ENCODE measurements at regions not wholly inside any gene's neighbourhood (a gene's known extent, or its start where the extent isn't known, plus 50 kb on each side); places are given as distances from the start of the nearest gene placed in this dataset.

DNA sequence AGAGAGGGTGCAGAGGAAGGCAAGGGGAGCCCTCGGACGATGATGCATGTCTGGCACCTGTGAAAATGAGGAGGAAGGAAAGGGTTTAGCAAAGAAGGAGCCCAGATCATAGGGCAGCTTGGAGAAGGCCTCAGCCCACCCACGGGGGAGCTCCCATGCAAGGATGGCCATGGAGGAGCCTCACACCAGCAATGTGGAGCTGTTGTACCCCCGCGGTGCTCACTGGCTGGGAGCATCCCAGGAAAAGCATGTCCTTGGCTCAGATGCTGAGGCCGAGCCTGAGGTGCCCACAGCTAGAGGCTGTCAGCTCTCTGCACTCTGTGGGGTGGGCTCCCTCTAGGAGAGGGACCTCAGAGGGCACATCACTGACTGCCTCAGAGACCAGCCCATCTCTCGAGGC, 622.6 kb downstream of the AACS start:
- DNase-seq, result no peak

DNA sequence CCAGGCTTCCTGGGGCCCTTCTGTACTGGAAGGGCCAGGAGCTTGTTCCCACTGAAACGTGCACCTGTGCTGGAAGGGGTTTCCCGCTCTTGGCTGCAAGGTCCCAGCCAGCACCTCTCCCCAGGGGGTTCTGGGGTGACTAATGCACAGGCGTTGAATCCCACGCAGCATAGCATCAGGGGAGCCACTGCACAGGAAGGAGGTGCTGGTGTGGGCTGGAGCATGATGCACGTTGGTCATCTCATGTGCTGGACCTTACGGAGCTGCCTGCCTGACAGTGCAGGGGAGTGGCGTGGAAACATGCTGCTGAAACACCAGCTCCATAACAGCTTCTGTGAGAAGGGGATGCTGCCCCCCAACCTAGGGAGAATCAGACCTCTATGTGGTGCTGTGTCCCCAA, 623.0 kb downstream of the AACS start:
- no peak for DNase-seq

DNA sequence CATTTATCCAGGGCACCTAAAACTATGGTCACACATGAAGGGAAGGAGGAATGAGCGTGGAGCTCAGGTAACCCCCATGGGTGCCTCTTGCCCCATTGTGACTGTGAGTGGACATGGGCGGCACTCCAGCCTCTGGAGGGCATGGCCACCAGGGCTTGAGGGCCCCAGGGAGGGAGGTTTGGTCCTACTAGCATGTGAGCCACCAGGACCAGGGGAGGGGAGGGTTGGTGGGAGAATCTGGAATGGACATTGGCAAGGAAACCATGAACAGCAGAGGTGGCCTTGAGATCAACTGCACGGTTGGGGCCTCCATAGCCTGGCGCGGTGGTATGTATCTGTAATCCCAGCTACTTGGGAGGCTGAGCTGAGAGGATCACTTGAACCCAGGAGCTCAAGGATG, 623.6 kb downstream of the AACS start:
- no peak for DNase-seq

GRCh38 chr12:125689576-125690410, 624.6 kb downstream of the AACS start:
- no peak for DNase-seq

DNA sequence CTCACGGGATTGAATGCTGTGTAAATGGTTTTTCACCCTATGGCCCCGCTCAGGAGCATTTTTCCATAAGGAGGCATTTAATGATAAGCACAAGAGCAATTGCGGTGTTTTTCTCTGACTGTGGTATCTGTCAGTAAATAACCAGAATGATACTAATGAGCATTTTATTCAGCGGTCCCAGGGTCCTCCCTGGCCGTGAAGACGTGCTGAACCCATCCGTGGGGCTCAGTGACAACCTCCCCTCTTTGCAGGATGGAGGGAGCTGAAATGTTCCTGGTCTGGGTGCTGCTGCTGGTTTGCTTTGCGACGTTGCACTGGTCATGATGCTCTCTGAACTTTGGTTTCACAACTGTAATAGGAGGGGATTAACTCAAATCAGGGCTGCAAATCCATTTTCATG, 625.6 kb downstream of the AACS start:
- DNase-seq, result no peak

GRCh38 chr12:125696054-125696453, 630.8 kb downstream of the AACS start:
- DNase-seq, result no peak

DNA sequence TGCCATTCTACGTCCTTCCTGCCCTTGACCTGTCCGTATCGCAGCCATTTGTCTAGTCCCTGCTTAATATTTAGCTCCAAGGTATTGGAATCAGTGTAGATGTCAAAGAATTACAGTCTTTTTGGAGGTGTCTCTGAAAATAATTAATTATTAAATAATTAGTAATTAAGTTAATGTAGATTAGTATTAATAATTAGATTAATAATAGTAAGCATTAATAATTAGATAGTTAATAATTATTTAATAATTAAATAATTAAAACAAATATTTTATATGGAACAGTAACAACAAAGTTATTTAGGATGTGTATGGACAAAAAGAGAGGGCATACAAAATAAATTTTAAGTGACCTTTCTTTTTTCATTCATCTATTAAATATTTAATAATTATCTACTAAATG, 639.6 kb downstream of the AACS start:
- no peak for DNase-seq

- DNase-seq, result no peak
These were observed 655.7 kb downstream of the AACS start for GRCh38 chr12:125720961-125721360.

DNA sequence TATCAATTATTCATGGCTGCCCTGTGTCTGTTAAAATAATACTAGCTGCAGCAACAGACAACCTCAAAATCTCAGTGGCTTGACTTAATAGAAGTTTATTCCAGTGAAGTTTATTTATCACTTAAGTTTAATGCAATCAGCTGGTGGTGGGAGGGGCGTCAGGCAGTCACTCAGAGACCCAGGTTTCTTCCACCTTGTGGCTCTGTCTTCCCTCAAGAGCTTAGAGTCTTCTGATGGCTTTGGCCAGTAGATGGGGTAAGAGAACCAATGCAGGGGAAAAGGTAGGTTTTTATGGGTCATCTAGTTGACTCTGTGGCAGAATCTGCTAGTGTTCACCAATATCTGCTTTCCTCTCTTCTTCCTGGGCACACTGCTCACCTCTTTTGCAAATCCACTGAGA, 668.9 kb downstream of the AACS start:
- no peak for DNase-seq

DNA sequence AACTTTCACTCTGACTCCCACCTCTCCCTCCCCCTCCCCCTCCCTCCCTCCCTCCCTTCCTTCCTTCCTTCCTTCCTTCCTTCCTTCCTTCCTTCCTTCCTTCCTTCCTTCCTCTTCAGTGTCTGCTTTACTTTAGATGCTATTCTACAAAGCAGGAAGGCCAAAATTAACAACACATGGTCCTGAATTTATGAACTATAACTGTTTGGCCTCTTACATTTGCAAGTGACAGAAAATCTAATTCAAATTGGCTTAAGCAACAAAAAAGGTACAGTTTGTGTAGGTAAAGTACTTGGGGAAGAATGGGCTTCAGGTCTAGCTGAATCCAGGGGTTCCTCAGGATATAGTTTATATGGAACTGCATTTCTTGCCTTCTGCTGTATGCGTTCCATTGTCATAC, 673.0 kb downstream of the AACS start:
- no peak for DNase-seq

- DNase-seq, result no peak
These were observed 677.2 kb downstream of the AACS start for GRCh38 chr12:125742413-125742812.

- DNase-seq, result no peak
These were observed 679.0 kb downstream of the AACS start for GRCh38 chr12:125744201-125744600.

DNA sequence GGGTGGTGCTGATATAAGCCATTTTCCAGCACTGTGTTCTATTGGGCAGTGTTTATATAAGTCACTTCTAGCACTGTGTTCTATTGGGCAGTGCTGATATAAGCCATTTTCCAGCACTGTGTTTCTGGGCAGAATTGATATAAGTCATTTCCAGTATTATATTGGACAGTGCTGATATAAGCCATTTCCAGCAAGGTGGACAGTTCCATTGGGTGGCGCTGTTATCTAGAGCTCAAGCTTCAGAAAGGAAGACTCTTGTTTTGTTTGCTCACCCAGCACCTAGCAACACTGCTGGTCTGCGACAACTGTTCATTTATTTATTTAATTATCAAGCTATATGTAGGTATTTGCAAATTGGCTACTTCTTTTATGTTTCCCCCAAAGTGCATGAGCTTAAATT, 690.3 kb downstream of the AACS start:
- no peak for DNase-seq

GRCh38 chr12:125766091-125766490, 700.9 kb downstream of the AACS start:
- no peak for DNase-seq

DNA sequence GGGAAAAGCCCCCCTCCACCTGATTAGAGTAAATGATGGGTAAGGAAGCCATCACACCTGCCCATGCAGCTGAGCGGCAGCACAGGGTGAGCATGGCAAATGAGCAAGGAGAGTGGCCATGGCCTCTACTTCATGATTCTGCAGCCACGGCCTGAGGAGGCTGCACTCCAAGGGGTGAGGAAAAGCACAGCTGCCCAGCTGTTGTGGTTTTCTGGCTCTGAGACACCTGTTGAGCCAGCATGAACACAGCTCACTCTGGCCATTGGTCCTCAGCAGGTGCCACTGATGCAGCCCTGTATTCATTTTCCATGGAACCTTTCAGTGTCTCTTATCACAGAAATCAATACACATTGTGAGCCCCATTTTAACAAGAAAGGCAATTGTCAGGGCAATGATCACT, 707.2 kb downstream of the AACS start:
- DNase-seq, result no peak

DNA sequence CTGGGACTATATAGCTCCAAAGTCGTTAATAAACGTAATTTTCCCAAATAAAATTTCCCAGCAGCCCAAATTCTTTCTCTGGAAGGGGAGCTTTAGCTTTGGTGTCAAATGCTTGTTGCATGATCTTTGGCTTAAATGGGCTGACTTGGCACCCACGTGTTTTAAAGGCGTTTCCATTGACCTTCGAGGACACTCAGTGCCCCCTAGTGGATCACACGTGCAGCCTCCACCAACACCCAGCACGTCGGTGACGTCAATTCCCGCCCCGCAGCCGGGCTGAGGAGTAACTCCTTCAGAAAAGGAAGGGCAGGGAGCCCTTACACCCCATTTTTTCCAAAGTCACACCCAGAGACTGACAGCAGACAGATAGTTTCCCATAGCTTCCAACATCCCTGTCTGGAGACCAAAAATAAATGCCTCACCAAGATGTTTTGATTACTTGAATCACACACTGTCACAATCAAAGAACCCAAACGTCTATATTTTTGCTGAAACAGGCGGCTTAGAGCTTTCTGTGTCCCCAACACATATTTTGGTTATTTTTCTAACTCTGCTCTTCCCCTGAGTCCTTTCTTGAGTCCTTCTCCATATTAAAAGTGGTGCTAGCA, 707.9 kb downstream of the AACS start:
- DNase-seq, result no peak

DNA sequence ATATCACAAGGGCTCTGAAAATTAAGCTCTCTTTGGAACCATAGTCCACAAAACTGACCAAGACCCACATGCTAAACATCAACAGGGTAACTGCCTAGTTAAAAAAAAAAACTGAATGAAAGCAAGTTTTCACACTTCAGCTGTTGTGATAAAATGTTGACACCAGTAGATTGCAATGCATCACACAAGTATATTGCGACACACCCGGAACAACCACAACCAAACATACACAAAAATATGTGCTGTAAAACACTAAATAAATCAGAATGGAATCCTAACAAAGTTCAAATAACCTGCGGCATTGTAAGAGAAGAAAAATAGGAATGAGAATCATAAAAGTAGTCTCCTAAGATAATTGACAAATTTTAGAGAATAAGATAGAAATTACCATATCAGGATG, 710.3 kb downstream of the AACS start:
- DNase-seq, result no peak

DNA sequence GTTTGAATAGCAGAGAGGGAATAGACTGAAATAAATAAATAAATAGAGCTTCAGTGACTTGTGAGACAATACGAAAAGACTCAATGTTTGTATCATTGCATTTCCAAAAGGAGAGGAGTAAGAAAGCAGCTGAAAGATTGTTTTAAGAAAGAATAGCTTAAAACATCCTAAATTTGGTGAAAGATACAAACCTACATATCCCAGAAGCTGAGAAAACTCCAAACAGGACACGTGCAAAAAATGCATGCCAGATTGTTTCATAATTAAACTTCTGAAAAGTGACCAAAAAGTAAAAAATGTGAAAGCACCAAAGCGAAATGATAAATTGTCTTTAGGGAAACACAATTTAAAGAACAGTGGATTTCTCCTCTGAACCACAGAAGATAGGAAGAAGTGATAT, 711.0 kb downstream of the AACS start:
- no peak for DNase-seq

- DNase-seq, result no peak
These were observed 720.9 kb downstream of the AACS start for GRCh38 chr12:125786143-125786542.

DNA sequence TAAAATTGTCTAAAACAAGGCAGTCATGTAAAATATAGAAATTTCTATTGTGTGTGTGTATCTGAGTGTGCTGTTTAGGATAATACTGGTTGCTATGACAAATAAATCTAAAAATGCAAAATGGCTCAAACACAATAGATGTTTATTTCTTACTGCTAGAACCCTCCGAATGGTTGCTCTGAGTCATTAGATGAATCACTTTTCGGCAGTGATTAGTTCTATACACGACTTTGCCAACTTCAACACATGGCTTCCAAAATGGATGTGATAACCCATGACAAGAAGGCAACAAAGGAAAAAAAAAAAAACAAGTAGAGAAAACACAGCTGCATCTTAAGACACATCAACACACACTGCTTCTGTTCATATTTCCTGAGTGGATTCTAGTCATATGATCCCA, 729.2 kb downstream of the AACS start:
- DNase-seq, result no peak

DNA sequence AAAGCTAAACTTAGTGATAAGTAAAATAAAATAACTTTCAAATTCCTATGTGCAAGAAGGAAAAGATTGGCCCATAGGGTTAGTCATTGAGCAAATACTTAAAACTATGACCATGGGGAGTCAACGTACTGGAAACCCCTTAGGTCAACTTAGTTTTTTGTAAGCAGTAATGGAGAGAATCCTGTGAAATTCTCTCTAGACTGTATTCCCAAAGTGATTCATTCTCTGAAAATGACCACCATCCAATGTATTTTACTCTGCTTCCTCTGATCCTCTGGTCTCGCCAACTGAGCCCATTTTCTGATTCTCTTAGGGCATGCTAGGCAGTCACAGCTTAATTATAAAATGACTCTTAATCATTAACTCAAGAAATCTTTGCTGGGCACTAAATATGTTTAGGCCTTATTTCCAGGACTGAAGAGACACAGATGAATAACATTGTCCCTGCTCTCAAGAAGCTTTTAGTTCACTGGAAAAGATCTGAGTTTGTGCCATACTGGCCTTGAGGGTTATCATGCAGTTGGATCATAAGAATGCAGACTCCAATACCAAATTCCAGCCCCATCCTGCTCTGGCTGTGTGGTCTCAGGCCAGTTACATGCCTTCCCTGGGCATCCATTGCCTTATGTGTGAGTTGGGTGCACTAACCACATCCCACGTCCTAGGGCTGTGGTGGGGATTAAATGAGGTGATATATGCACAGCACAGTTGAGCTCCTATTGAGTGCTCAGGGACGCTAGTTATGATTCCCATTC, 732.4 kb downstream of the AACS start:
- DNase-seq, result no peak

GRCh38 chr12:125804660-125805059, 739.4 kb downstream of the AACS start:
- no peak for DNase-seq

DNA sequence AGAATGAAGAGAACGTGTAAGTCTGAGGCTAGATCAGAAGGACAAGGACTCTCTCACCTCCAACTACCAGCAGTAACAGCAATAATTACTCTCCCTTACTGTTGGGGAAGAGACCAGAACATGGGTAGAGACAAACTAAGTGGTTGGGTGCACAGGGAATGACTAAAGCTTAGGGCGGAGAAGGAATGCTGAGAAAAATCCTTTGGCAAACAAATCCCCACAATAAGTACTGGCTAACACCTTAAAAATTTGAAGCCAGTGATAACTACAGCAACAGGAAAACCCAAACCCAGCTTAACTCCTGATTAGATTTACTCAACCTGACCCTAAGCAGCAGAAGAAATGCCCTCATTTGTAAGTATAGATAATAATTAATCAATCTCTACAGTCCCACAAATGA, 759.0 kb downstream of the AACS start:
- no peak for DNase-seq

DNA sequence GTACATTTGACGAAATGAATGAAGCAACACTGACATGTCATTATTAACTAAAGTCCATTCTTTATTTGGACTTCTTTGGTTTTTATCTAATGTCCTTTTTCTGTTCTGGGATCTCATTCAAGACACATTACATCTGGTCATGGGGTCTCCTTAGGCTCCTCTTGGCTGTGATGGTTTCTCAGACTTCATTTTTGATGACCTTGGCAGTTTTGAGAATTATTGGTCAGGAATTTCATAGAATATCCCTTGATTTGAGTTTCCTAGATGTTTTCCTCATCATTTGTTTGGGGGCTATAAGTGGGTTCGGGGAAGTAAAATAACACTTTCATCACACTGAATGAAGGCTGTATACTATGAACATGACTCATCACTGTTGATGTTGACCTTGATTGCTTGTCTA, 770.6 kb downstream of the AACS start:
- no peak for DNase-seq
